Activated naive CD8-positive, alpha-beta T cell treated with anti-CD3 and anti-CD28 coated beads, Interleukin-2, amount 10 ng/mL, durations not matched to agents 7 days and 5 days (primary cell): ENCODE measurements at regions not wholly inside any gene's neighbourhood (a gene's known extent, or its start where the extent isn't known, plus 50 kb on each side); places are given as distances from the start of the nearest gene placed in this dataset.
"Not testable (repeated sequence)": the region's sequence is repeated elsewhere in the genome, so short reads cannot be mapped to it uniquely, and the experiment has no call there.

Experiments
- ATAC-seq: fragments of 150-1000 bp; cut with Tn5 transposase; one replicate; pipeline ENCODE4 v1.10.0; 2021; ENCODE audit warnings: low read depth, moderate library complexity
- POLR2A ChIA-PET: fragments of 350-600 bp; sonication (Branson Sonifier 250); formaldehyde crosslinking; loops from one replicate; lab custom pipeline; 2021; ENCODE audit warnings: antibody characterized with exemption; lab: Charles Lee
- DNase-seq: peaks from one replicate; pipeline ENCODE4 v3.0.0; 2021
- H3K27ac Mint-ChIP-seq: one replicate; pipeline ENCODE4 v1.8.0; 2022; ENCODE audit warnings: mild to moderate bottlenecking, mixed read lengths
- H3K27me3 Mint-ChIP-seq: one replicate; pipeline ENCODE4 v1.8.0; 2022; ENCODE audit warnings: mild to moderate bottlenecking, moderate library complexity, mixed read lengths
- H3K36me3 Mint-ChIP-seq: one replicate; pipeline ENCODE4 v1.8.0; 2021; ENCODE audit warnings: mild to moderate bottlenecking, mixed read lengths
- H3K4me1 Mint-ChIP-seq: one replicate; pipeline ENCODE4 v1.8.0; 2021; ENCODE audit warnings: mixed read lengths
- H3K4me3 Mint-ChIP-seq: one replicate; pipeline ENCODE4 v1.8.0; 2022; ENCODE audit warnings: mild to moderate bottlenecking, moderate library complexity, mixed read lengths
- H3K9me3 Mint-ChIP-seq: one replicate; pipeline ENCODE4 v1.8.0; 2021; ENCODE audit warnings: mixed read lengths

DNA sequence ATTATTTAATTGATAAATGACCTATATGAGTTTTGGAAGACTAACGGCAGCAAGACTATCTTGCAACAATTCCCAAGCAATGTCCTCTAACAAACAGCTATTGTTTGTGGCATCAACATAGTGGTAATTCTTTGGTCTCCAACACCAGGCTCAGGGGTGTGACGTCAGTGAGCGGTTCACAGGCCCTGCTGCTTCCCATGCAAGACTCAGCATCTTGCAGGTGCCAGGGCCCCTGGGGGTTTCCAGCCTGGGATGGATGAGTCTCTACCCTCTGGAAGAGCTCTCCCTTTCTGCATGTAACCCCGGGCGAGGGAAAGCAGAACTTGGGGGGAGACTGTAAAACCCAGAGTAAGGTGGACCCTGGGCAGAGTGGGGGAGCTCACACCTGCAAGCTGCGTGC is 164.7 kb downstream of the ACTR3B start:
- Mint-ChIP-seq H3K4me1 (peaks cover 2% of the 10 kb centered on the region), H3K36me3 (no peaks in the 10 kb centered on the region), H3K27me3 (peaks cover 25% of the 10 kb centered on the region), H3K9me3 (peaks cover 12% of the 10 kb centered on the region), H3K4me3 (no peak overlapping the region), H3K27ac (no peak overlapping the region)
- ATAC-seq, result no peak
- POLR2A ChIA-PET, result no interaction called here
- DNase-seq, result no peak

DNA sequence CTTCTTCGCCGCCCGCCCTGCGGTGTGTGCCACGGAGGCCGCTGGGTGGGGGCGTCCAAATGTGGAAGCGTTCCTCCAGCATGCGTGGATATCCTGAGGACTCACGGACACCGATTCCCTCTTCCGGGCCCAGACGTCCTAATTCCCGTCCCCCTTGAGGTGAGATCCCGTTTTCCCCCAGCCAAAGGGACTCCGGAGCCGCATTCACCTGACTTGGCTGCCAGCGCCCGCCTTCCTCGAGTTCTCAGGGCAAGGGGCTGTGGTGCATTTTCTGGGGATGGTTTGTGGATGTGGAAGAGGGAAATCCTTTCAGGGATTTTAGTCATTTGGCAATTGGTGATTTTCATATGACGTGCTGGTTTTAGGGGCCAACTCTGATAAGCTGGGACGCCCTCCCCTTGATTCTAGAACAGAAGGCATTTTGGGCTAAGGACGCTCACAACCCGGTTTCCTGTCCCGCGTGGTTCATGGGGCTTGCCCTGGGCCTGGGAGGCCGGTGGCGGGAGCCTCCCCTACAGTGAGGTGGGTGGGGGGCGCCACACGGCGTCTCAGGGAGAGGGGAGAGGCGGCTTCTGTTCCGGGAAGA is 165.4 kb downstream of the ACTR3B start:
- Mint-ChIP-seq H3K27me3 (peaks cover 25% of the 10 kb centered on the region), H3K36me3 (no peaks in the 10 kb centered on the region), H3K4me1 (peaks cover 2% of the 10 kb centered on the region), H3K9me3 (peaks cover 11% of the 10 kb centered on the region), H3K27ac (no peak overlapping the region), H3K4me3 (no peak overlapping the region)
- DNase-seq (no peak), ATAC-seq (peak; percentile 33)
- POLR2A ChIA-PET, result no interaction called here

DNA sequence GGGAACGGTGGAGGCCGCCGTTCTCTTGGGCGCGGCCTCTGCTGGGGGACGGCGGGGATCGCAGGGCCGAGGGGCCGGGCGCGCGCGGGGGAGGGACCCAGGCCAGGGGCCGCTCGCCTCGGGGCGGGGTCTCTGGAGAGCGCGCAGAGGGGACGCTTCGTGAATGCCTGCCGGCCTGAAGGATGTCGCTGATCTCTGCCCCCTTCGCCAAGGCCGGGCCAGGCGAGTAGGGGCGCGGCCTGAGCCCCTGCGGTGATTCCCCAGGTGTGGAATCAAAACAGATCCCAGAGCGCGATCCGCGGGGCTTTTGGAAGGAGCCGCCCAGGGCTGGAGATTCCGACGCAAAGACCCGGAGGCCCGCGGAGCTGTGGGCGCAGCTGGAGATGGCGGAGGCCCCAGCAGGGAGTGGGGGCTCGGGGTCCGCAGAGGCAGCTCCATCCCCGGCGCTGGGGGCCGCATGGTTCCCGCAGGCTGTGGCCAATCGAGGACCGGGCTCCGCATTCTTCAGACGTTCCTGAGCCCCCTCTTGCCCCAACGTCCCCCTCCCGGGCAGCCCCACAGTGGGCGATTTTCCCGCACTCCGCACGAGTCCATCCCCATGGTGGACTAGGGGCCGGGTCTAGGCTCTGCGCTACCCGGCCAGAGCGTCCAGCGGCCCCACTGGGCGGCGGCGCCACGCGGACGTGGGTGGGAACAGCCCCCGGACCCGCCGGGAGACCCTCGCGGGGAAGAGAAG is 166.0 kb downstream of the ACTR3B start:
- Mint-ChIP-seq H3K36me3 (no peaks in the 10 kb centered on the region), H3K27ac (no peak overlapping the region), H3K4me1 (peaks cover 2% of the 10 kb centered on the region), H3K4me3 (no peak overlapping the region), H3K27me3 (peaks cover 25% of the 10 kb centered on the region), H3K9me3 (peaks cover 7% of the 10 kb centered on the region)
- ATAC-seq (no peak), DNase-seq (no peak)
- POLR2A ChIA-PET, result no interaction called here

DNA sequence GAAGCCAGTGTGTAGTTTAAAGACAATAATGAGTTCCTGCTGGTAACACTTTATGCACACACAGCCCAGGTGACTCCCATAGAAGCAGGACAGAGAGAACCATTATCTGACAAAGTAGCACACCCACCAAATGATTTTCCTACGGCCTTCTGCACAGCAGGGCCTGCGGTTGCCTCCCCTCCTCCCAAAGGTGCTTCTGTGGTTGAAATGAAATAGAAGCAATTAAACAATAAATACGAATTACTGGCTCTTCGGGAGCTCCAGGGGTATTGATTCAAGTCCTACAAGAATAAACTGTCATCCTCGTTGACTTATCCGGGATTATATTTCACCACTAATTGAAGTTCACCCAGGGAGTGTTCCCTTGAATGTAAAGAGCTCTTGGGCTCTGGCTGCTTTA is 172.1 kb downstream of the ACTR3B start:
- POLR2A ChIA-PET, result no interaction called here
- Mint-ChIP-seq H3K27ac (no peak overlapping the region), H3K36me3 (no peaks in the 10 kb centered on the region), H3K9me3 (peaks cover 1% of the 10 kb centered on the region), H3K27me3 (peaks cover 3% of the 10 kb centered on the region), H3K4me3 (no peak overlapping the region), H3K4me1 (no peaks in the 10 kb centered on the region)
- no peak for DNase-seq
- no peak for ATAC-seq

DNA sequence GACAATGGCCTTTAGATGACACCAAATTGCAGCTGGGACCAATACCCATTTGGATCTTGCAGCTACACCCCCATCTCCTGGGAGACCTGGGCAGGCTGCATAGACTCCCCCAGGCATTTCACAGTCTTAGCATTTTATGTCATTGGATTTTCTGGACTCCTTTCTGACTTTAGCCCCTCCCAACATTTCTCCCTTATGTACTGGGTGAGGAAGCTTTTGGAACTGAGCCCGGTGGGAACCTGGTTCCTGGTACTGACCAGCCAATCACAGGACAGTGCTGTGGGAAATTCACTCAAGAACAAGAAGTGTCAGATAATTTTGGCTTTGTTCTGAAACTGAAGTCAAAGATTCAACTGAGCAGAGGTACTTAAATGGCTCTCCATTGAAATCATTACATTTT is 177.7 kb downstream of the ACTR3B start:
- Mint-ChIP-seq H3K27ac (no peak overlapping the region), H3K9me3 (no peaks in the 10 kb centered on the region), H3K4me3 (no peak overlapping the region), H3K27me3 (peaks cover 2% of the 10 kb centered on the region), H3K4me1 (no peaks in the 10 kb centered on the region), H3K36me3 (no peaks in the 10 kb centered on the region)
- ATAC-seq (no peak), DNase-seq (no peak)
- POLR2A ChIA-PET, result no interaction called here

DNA sequence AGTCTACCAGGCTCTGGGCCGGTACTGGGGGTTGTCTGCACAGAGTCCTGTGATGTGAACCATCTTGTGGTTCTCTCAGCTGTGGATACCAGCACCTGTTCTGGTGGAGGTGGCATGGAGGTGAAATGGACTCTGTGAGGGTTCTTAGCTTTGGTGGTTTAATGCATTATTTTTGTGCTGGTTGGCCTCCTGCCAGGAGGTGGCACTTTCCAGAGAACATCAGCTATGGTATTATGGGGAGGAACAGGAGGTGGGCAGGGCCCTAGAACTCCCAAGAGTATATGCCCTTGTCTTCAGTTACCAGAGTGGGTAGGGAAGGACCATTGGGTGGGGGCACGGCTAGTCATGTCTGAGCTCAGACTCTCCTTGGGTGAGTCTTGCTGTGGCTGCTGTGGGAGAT is 187.1 kb downstream of the ACTR3B start:
- peaks cover 11% of the 10 kb centered on the region for H3K9me3 Mint-ChIP-seq
- POLR2A ChIA-PET, H3K4me3 Mint-ChIP-seq, H3K27ac Mint-ChIP-seq, ATAC-seq, DNase-seq, H3K27me3 Mint-ChIP-seq, H3K4me1 Mint-ChIP-seq, H3K36me3 Mint-ChIP-seq: not testable (repeated sequence)

DNA sequence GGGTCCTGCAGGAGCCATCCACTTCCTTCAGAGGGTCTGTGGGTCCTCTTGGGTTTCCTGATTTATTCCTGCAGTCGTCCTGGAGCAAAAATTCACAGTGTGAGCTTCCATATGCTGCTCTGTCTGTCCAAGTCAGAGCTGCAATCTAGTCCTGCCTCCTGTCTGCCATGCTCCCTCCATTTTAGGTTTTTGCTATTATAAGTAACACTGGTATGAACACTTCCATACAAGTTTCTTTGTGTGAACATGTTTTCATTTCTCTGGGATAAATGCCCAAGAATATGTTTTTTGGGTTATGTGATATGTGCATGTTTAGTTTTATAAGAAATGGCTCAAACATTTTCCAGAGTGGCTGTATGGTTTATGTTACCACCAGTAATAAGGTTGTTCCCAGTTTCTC is 188.1 kb downstream of the ACTR3B start:
- H3K27ac Mint-ChIP-seq, result no peak overlapping the region
- H3K27me3 Mint-ChIP-seq, result no peaks in the 10 kb centered on the region
- DNase-seq (no peak), ATAC-seq (no peak)
- peaks cover 6% of the 10 kb centered on the region for H3K4me1 Mint-ChIP-seq
- H3K9me3 Mint-ChIP-seq, result peaks cover 11% of the 10 kb centered on the region
- H3K36me3 Mint-ChIP-seq, result peaks cover 4% of the 10 kb centered on the region
- POLR2A ChIA-PET, result no interaction called here
- no peak overlapping the region for H3K4me3 Mint-ChIP-seq

DNA sequence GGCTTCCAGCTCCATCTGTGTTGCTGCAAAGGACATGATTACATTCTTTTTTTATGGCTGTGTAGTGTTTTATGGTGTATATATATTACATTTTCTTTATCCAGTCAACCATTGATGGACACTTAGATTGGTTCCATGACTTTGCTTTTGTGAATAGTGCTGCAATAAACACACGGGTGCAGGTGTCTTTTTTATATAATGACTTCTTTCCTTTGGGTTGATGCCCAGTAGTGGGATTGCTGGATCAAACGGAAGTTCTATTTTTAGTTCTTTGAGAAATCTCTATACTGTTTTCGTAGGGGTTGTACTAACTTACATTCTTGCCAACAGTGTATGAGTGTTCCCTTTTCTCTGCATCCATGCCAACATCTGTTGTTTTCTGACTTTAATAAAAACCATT is 189.7 kb downstream of the ACTR3B start:
- Mint-ChIP-seq H3K36me3 (peaks cover under 1% of the 10 kb centered on the region), H3K4me3 (no peak overlapping the region), H3K27me3 (no peaks in the 10 kb centered on the region), H3K9me3 (peaks cover 10% of the 10 kb centered on the region), H3K4me1 (peaks cover 1% of the 10 kb centered on the region), H3K27ac (no peak overlapping the region)
- POLR2A ChIA-PET, result no interaction called here
- DNase-seq (no peak), ATAC-seq (no peak)

DNA sequence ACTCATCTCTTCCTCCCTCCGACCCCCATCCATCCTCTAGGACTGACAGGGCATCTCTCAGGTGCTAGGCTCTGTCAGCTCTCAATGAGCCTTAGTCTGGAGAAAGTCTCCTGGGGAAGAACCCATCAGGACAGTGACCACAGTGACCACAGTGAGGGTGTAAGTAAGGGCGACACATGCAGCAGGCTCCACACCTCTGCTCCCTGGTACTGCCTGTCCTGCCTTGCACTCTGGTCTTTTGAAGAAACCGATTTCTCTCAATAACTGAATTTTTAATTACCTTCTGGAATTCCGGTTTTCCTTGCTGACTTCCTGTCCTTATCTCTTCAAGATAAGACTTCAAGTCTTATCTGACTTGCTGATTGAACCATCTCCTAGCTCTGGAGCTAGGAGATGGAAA is 190.2 kb downstream of the ACTR3B start:
- H3K27ac Mint-ChIP-seq, result no peak overlapping the region
- ATAC-seq, result no peak
- H3K27me3 Mint-ChIP-seq, result no peaks in the 10 kb centered on the region
- DNase-seq, result no peak
- H3K9me3 Mint-ChIP-seq, result peaks cover 10% of the 10 kb centered on the region
- H3K4me3 Mint-ChIP-seq, result no peak overlapping the region
- no peaks in the 10 kb centered on the region for H3K36me3 Mint-ChIP-seq
- no peaks in the 10 kb centered on the region for H3K4me1 Mint-ChIP-seq
- POLR2A ChIA-PET, result no interaction called here

DNA sequence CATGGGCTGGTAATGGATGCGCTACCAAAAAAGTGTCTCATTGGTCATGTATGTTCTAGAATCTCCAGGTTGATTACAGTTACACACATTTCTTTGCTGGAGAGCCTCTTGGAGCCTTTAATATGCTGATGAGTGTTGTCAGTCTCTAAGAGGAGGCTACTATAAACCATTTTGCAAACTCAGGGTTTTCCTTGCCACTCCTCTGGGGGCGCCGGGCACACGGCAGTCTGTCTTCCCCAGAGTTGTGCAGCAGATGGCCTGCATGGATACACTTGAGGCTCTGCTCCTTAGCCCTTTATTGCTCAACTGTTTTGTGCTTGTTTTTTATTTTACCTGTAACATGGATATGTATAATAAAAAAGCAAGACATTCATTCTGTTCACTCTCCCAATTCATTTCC is 196.5 kb downstream of the ACTR3B start:
- H3K36me3 Mint-ChIP-seq, result no peaks in the 10 kb centered on the region
- DNase-seq, result no peak
- no peak overlapping the region for H3K4me3 Mint-ChIP-seq
- H3K4me1 Mint-ChIP-seq, result no peaks in the 10 kb centered on the region
- POLR2A ChIA-PET, result no interaction called here
- H3K9me3 Mint-ChIP-seq, result peaks cover 2% of the 10 kb centered on the region
- peaks cover 2% of the 10 kb centered on the region for H3K27me3 Mint-ChIP-seq
- ATAC-seq, result no peak
- no peak overlapping the region for H3K27ac Mint-ChIP-seq

DNA sequence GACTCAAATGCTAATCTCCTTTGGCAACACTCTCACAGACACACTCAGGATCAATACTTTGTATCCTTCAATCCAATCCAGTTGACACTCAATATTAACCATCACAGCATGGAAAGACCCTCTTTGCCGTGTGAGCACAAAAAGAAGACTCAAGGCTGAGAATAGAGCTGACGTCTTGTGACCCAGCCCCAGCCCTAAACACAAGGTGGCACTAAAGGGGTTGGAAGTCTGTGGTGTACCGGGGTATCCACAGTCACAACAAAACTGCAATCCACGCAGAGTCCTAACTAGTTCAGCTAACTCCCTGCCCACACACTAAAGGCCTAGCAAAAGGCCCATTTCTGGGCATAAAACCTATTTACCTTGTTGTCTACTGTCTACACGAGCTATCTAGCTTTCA is 200.1 kb downstream of the ACTR3B start:
- no peaks in the 10 kb centered on the region for H3K36me3 Mint-ChIP-seq
- DNase-seq (no peak), ATAC-seq (no peak)
- H3K4me1 Mint-ChIP-seq, result no peaks in the 10 kb centered on the region
- H3K9me3 Mint-ChIP-seq, result no peaks in the 10 kb centered on the region
- peaks cover 2% of the 10 kb centered on the region for H3K27me3 Mint-ChIP-seq
- POLR2A ChIA-PET, result no interaction called here
- H3K27ac Mint-ChIP-seq, result no peak overlapping the region
- no peak overlapping the region for H3K4me3 Mint-ChIP-seq

DNA sequence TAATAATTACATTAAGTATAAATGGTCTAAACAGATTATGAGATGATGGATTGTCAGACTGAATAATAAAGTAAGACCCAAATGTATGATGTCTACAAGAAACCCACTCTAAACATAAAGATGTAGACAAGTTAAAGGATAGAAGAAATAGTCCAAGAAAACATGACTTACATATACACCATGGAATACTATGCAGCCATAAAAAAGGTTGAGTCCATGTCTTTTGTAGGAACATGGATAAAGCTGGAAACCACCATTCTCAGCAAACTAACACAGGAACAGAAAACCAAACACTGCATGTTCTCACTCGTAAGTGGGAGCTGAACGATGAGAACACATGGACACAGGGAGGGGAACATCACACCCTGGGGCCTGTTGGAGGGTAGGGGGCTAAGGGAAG is 202.2 kb downstream of the ACTR3B start:
- H3K4me1 Mint-ChIP-seq, POLR2A ChIA-PET, H3K27me3 Mint-ChIP-seq, H3K9me3 Mint-ChIP-seq, ATAC-seq, H3K36me3 Mint-ChIP-seq, DNase-seq, H3K4me3 Mint-ChIP-seq, H3K27ac Mint-ChIP-seq: not testable (repeated sequence)

DNA sequence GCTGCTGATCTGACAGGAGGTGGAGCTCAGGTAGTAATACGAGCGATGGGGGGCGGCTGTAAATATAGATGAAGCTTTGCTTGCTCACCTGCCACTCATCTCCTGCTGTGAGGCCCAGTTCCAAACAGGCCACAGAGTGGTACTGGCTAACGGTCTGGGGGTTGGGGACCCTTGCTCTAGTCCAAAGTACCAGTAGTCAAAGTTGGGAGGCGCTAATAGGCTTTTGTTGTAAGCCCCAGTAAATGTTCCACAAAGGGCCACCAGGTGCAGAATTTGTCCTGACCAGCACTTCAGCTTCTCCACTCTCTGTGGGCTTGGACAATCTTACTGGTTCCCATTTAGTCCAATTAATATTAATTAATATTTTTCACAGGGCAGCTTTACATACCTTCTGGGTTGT is 206.6 kb downstream of the ACTR3B start:
- no peak for DNase-seq
- Mint-ChIP-seq H3K27me3 (no peaks in the 10 kb centered on the region), H3K4me3 (no peak overlapping the region), H3K36me3 (no peaks in the 10 kb centered on the region), H3K9me3 (no peaks in the 10 kb centered on the region), H3K27ac (no peak overlapping the region), H3K4me1 (no peaks in the 10 kb centered on the region)
- ATAC-seq, result no peak
- POLR2A ChIA-PET, result no interaction called here

DNA sequence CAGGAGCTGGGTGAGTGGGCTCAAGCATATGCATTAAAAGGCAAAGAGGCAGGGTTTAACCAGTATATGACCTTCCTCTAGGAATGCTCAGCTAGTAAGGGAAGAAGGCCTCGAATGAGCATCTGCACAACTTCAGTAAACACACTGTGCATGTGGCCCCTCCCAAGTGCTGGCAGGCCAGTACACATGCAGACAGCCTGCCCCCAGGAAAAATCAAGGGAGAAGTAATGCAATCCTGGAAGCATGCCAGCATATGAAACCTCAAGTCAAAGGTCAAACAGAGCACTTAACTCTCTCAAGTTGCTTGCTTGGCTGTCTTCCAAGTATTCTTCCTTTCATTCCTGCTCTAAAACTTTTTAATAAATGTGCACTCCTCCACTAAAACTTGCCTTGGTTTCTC is 208.4 kb downstream of the ACTR3B start:
- H3K27me3 Mint-ChIP-seq, result no peaks in the 10 kb centered on the region
- no peak overlapping the region for H3K27ac Mint-ChIP-seq
- H3K9me3 Mint-ChIP-seq, result peaks cover 7% of the 10 kb centered on the region
- POLR2A ChIA-PET, result no interaction called here
- no peak for DNase-seq
- no peaks in the 10 kb centered on the region for H3K4me1 Mint-ChIP-seq
- ATAC-seq, result no peak
- H3K36me3 Mint-ChIP-seq, result no peaks in the 10 kb centered on the region
- H3K4me3 Mint-ChIP-seq, result no peak overlapping the region
